ENCODE measurements at regions not wholly inside any gene's neighbourhood (a gene's known extent, or its start where the extent isn't known, plus 50 kb on each side); places are given as distances from the start of the nearest gene placed in this dataset.

GRCh38 chr2:107684421-107684820 lies 142.3 kb upstream of the RGPD4 start:
- Histone ChIP-seq H3K4me1 (ENCODE audit: insufficient read depth, low read length, poor library complexity, severe bottlenecking) (no peaks in the 10 kb centered on the region), H3K27ac (ENCODE audit: low read depth, low read length, poor library complexity, severe bottlenecking) (no peak overlapping the region), H3K9me3 (ENCODE audit: low read depth, low read length, poor library complexity, severe bottlenecking) (no peaks in the 10 kb centered on the region), H3K36me3 (ENCODE audit: insufficient read depth, low read length, poor library complexity, severe bottlenecking) (no peaks in the 10 kb centered on the region), H3K27me3 (replicated peaks; ENCODE audit: insufficient read depth, low read depth, low read length, poor library complexity) (no peaks in the 10 kb centered on the region), H3K4me3 (ENCODE audit: low read depth, low read length, poor library complexity, severe bottlenecking) (no peak overlapping the region)
- intact Hi-C loops (cut with micrococcal nuclease; ENCODE audit: unreplicated experiment): no loop called here
- POLR2A ChIA-PET (ENCODE audit: low non-redundant PET): interaction anchor here (0.6 kb wide), 2 partner anchors 116 to 243 kb away, joined by 3 to 17 read pairs; no protein-coding TSS in a partner anchor
- TF ChIP-seq EZH2 (IDR thresholded peaks at IDR 0.05; ENCODE audit: borderline replicate concordance, low read depth, low read length, poor library complexity, severe bottlenecking) (no peak), CTCF (conservative IDR thresholded peaks at IDR 0.05; ENCODE audit: low read depth, low read length) (no peak)
- CTCF ChIA-PET: no interaction called here
- DNase-seq (ENCODE audit: low spot score): no peak
- no TSS peak for BruUV-seq (replicated peaks)

- H3K4me1 ChIP-seq (ENCODE audit: insufficient read depth, low read length, poor library complexity, severe bottlenecking): no peaks in the 10 kb centered on the region
- no peak for DNase-seq (ENCODE audit: low spot score)
- no peak for TF ChIP-seq EZH2 (IDR thresholded peaks at IDR 0.05; ENCODE audit: borderline replicate concordance, low read depth, low read length, poor library complexity, severe bottlenecking)
- TF ChIP-seq CTCF (conservative IDR thresholded peaks at IDR 0.05; ENCODE audit: low read depth, low read length): no peak
- CTCF ChIA-PET: no interaction called here
- H3K27me3 ChIP-seq (replicated peaks; ENCODE audit: insufficient read depth, low read depth, low read length, poor library complexity): no peaks in the 10 kb centered on the region
- no peaks in the 10 kb centered on the region for H3K36me3 ChIP-seq (ENCODE audit: insufficient read depth, low read length, poor library complexity, severe bottlenecking)
- intact Hi-C loops (cut with micrococcal nuclease; ENCODE audit: unreplicated experiment): no loop called here
- POLR2A ChIA-PET (ENCODE audit: low non-redundant PET): no interaction called here
- no peaks in the 10 kb centered on the region for H3K9me3 ChIP-seq (ENCODE audit: low read depth, low read length, poor library complexity, severe bottlenecking)
- no peak overlapping the region for H3K4me3 ChIP-seq (ENCODE audit: low read depth, low read length, poor library complexity, severe bottlenecking)
- H3K27ac ChIP-seq (ENCODE audit: low read depth, low read length, poor library complexity, severe bottlenecking): no peak overlapping the region
- no TSS peak for BruUV-seq (replicated peaks)
Measured at GRCh38 chr2:107685421-107685986, 141.2 kb upstream of the RGPD4 start.

GRCh38 chr2:107687073-107687472 lies 139.6 kb upstream of the RGPD4 start:
- Histone ChIP-seq H3K27me3 (replicated peaks; ENCODE audit: insufficient read depth, low read depth, low read length, poor library complexity) (no peaks in the 10 kb centered on the region), H3K4me1 (ENCODE audit: insufficient read depth, low read length, poor library complexity, severe bottlenecking) (no peaks in the 10 kb centered on the region), H3K36me3 (ENCODE audit: insufficient read depth, low read length, poor library complexity, severe bottlenecking) (no peaks in the 10 kb centered on the region), H3K4me3 (ENCODE audit: low read depth, low read length, poor library complexity, severe bottlenecking) (no peak overlapping the region), H3K9me3 (ENCODE audit: low read depth, low read length, poor library complexity, severe bottlenecking) (no peaks in the 10 kb centered on the region), H3K27ac (ENCODE audit: low read depth, low read length, poor library complexity, severe bottlenecking) (no peak overlapping the region)
- intact Hi-C loops (cut with micrococcal nuclease; ENCODE audit: unreplicated experiment): no loop called here
- no TSS peak for BruUV-seq (replicated peaks)
- POLR2A ChIA-PET (ENCODE audit: low non-redundant PET): no interaction called here
- no peak for DNase-seq (ENCODE audit: low spot score)
- CTCF ChIA-PET: no interaction called here
- TF ChIP-seq EZH2 (IDR thresholded peaks at IDR 0.05; ENCODE audit: borderline replicate concordance, low read depth, low read length, poor library complexity, severe bottlenecking) (no peak), CTCF (conservative IDR thresholded peaks at IDR 0.05; ENCODE audit: low read depth, low read length) (no peak)

All from A673 (cell line).